H1 (cell line): ENCODE measurements at regions not wholly inside any gene's neighbourhood (a gene's known extent, or its start where the extent isn't known, plus 50 kb on each side); places are given as distances from the start of the nearest gene placed in this dataset.

Source experiments
- CTCF ChIA-PET: fragments of 300-600 bp; sonication (Branson Sonifier 250); formaldehyde crosslinking; loops from one replicate; lab custom pipeline; 2021; ENCODE audit not compliant: partially characterized antibody; lab: Charles Lee
- POLR2A ChIA-PET: fragments of 300-600 bp; sonication (Branson Sonifier 250); formaldehyde crosslinking; loops from one replicate; lab custom pipeline; 2021; ENCODE audit warnings: inconsistent platforms; ENCODE audit not compliant: partially characterized antibody; lab: Charles Lee
- DNase-seq, 2 experiments: peaks; one replicate each; pipeline versions ENCODE4 v3.0.0 to v3.0.0-alpha.2; 2010 to 2022; ENCODE audit warnings: low spot score in 2 of 2, low read depth in 1 of 2, mixed read lengths in 1 of 2
- FAIRE-seq: peaks from 2 replicates; lab custom pipeline; 2011; peaks lifted over from hg19 to GRCh38; lab: Jason Lieb, UNC
- H2AFZ ChIP-seq: 2 replicates; pipeline ENCODE4 v1.8.1; 2012; ENCODE audit warnings: low read length, inconsistent platforms
- H2AK5ac ChIP-seq: 2 replicates; pipeline ENCODE4 v1.6.1; 2013; ENCODE audit warnings: low read depth, low read length
- H2BK120ac ChIP-seq: replicated peaks from 2 replicates; pipeline ENCODE3; 2013; ENCODE audit warnings: low read depth, low read length, inconsistent platforms
- H2BK12ac ChIP-seq: 2 replicates; pipeline ENCODE4 v1.6.1; 2013; ENCODE audit warnings: low read depth, low read length
- H2BK15ac ChIP-seq: 2 replicates; pipeline ENCODE4 v1.6.1; 2013; ENCODE audit warnings: low read length
- H2BK20ac ChIP-seq: 2 replicates; pipeline ENCODE4 v1.6.1; 2013; ENCODE audit warnings: low read length
- H2BK5ac ChIP-seq: 2 replicates; pipeline ENCODE4 v1.6.1; 2013; ENCODE audit warnings: low read depth, low read length
- H3K14ac ChIP-seq: 2 replicates; pipeline ENCODE4 v1.6.1; 2013; ENCODE audit warnings: inconsistent platforms; ENCODE audit not compliant: insufficient read length
- H3K18ac ChIP-seq: 2 replicates; pipeline ENCODE4 v1.6.1; 2013; ENCODE audit warnings: low read length; ENCODE audit errors: extremely low read depth
- H3K23ac ChIP-seq: 2 replicates; pipeline ENCODE4 v1.6.1; 2013; ENCODE audit warnings: inconsistent platforms; ENCODE audit not compliant: insufficient read length
- H3K23me2 ChIP-seq: 2 replicates; pipeline ENCODE4 v1.6.1; 2013; ENCODE audit warnings: low read depth, low read length
- H3K27ac ChIP-seq: 2 replicates; pipeline ENCODE4 v1.6.1; 2011; ENCODE audit warnings: low read depth, low read length, inconsistent platforms
- H3K27me3 ChIP-seq, 4 experiments: replicated peaks in 1 of 4; 1 replicate in 1 of 4; 2 replicates in 3 of 4; pipeline versions ENCODE4 v1.6.1 to v1.8.1; 2011 to 2013; ENCODE audit warnings: low read length in 3 of 4, mild to moderate bottlenecking in 3 of 4, inconsistent platforms in 2 of 4, mixed read lengths in 2 of 4, moderate library complexity in 1 of 4; ENCODE audit not compliant: control insufficient read depth in 3 of 4, insufficient read depth in 3 of 4; ENCODE audit errors: extremely low read depth in 1 of 4
- H3K36me3 ChIP-seq, 4 experiments: 2 replicates each; pipeline versions ENCODE4 v1.6.1 to v1.8.1; 2011 to 2013; ENCODE audit warnings: mild to moderate bottlenecking in 4 of 4, low read length in 3 of 4, moderate library complexity in 2 of 4, control low read depth in 1 of 4, inconsistent platforms in 1 of 4; ENCODE audit not compliant: insufficient read depth in 4 of 4, control insufficient read depth in 2 of 4
- H3K4ac ChIP-seq: replicated peaks from 2 replicates; pipeline ENCODE3; 2013; ENCODE audit warnings: low read length, low read depth, mixed read lengths, inconsistent platforms; ENCODE audit not compliant: insufficient read length
- H3K4me1 ChIP-seq, 4 experiments: replicated peaks in 1 of 4; 1 replicate in 1 of 4; 2 replicates in 3 of 4; pipeline versions ENCODE4 v1.6.1 to v1.8.1; 2011 to 2013; ENCODE audit warnings: low read length in 3 of 4, inconsistent platforms in 2 of 4, mixed read lengths in 1 of 4; ENCODE audit not compliant: insufficient read depth in 4 of 4, control insufficient read depth in 3 of 4
- H3K4me2 ChIP-seq, 2 experiments: 2 replicates each; pipeline versions ENCODE4 v1.6.1 to v1.8.1; 2011 to 2013; ENCODE audit warnings: low read depth in 2 of 2, low read length in 2 of 2, control low read depth in 1 of 2, inconsistent platforms in 1 of 2, mild to moderate bottlenecking in 1 of 2; ENCODE audit not compliant: insufficient read depth in 1 of 2
- H3K4me3 ChIP-seq, 4 experiments: fragments of 200-600, 300-600 bp in 1 of 4; sonication (generic), shearing (Covaris generic), sonication (Bioruptor Twin) in 1 of 4; 2 replicates each; pipeline versions ENCODE4 v1.5.1 to v1.8.1; 2011 to 2016; ENCODE audit warnings: low read length in 4 of 4, low read depth in 3 of 4, control low read depth in 2 of 4, inconsistent platforms in 2 of 4, mild to moderate bottlenecking in 2 of 4, mixed read lengths in 1 of 4, moderate library complexity in 1 of 4; ENCODE audit not compliant: insufficient read depth in 2 of 4; ENCODE audit errors: extremely low read depth in 1 of 4
- H3K56ac ChIP-seq: replicated peaks from 2 replicates; pipeline ENCODE3; 2013; ENCODE audit warnings: low read depth, mild to moderate bottlenecking, mixed read lengths, low read length, inconsistent platforms; ENCODE audit not compliant: insufficient read length
- H3K79me1 ChIP-seq: 2 replicates; pipeline ENCODE4 v1.6.1; 2013; ENCODE audit warnings: low read depth, low read length, control low read depth
- H3K79me2 ChIP-seq, 2 experiments: 2 replicates each; pipeline versions ENCODE4 v1.6.1 to v1.8.1; 2012 to 2013; ENCODE audit warnings: low read length in 2 of 2, mild to moderate bottlenecking in 2 of 2, inconsistent platforms in 1 of 2; ENCODE audit not compliant: insufficient read depth in 2 of 2, control insufficient read depth in 1 of 2
- H3K9ac ChIP-seq, 4 experiments: replicated peaks in 1 of 4; 1 replicate in 1 of 4; 2 replicates in 3 of 4; pipeline versions ENCODE4 v1.6.1 to v1.8.1; 2011 to 2013; ENCODE audit warnings: low read depth in 3 of 4, low read length in 3 of 4, control low read depth in 2 of 4, mild to moderate bottlenecking in 2 of 4, moderate library complexity in 2 of 4, inconsistent platforms in 1 of 4; ENCODE audit errors: extremely low read depth in 1 of 4
- H3K9me3 ChIP-seq, 2 experiments: 2 replicates each; pipeline versions ENCODE4 v1.6.1 to v1.8.1; 2012 to 2013; ENCODE audit warnings: mild to moderate bottlenecking in 2 of 2, moderate library complexity in 2 of 2, control low read depth in 1 of 2, inconsistent platforms in 1 of 2, low read depth in 1 of 2, low read length in 1 of 2, mixed read lengths in 1 of 2; ENCODE audit not compliant: insufficient read depth in 2 of 2
- H4K20me1 ChIP-seq, 2 experiments: replicated peaks in 1 of 2; 2 replicates each; pipeline versions ENCODE3 to v1.8.1; 2011 to 2013; ENCODE audit warnings: inconsistent platforms in 2 of 2, low read length in 2 of 2, mild to moderate bottlenecking in 1 of 2; ENCODE audit not compliant: insufficient read depth in 2 of 2, control insufficient read depth in 1 of 2
- H4K5ac ChIP-seq: 2 replicates; pipeline ENCODE4 v1.6.1; 2013; ENCODE audit warnings: low read length, low read depth, mixed read lengths, inconsistent platforms; ENCODE audit not compliant: insufficient read length
- H4K8ac ChIP-seq: 2 replicates; pipeline ENCODE4 v1.8.0; 2013; ENCODE audit warnings: mild to moderate bottlenecking, moderate library complexity, low read length, inconsistent platforms; ENCODE audit not compliant: insufficient read depth; ENCODE audit errors: extremely low read depth
- H4K91ac ChIP-seq: replicated peaks from 2 replicates; pipeline ENCODE3; 2013; ENCODE audit warnings: low read length, mixed read lengths, inconsistent platforms; ENCODE audit not compliant: insufficient read length
- CEBPB ChIP-seq: IDR thresholded peaks from 2 replicates; pipeline ENCODE4 v1.6.1; 2012; ENCODE audit warnings: low read depth, low read length
- CHD2 ChIP-seq: IDR thresholded peaks from 2 replicates; pipeline ENCODE4 v1.6.1; 2012; ENCODE audit warnings: low read length, improper control_type of control experiment
- EZH2 ChIP-seq: fragments of 200-600 bp; sonication (generic); IDR thresholded peaks from 2 replicates; pipeline ENCODE4 v1.7.1; 2012; ENCODE audit warnings: low read depth, mild to moderate bottlenecking, moderate library complexity, low read length, inconsistent platforms; ENCODE audit not compliant: severe bottlenecking
- HDAC6 ChIP-seq: IDR thresholded peaks from one replicate; pipeline ENCODE4 v1.7.1; 2012; ENCODE audit warnings: low read depth, mild to moderate bottlenecking, inconsistent platforms, low read length, moderate library complexity
- JUN ChIP-seq: IDR thresholded peaks from 2 replicates; pipeline ENCODE4 v1.6.1; 2011; ENCODE audit warnings: low read depth, mild to moderate bottlenecking, improper control_type of control experiment, low read length
- KDM4A ChIP-seq: IDR thresholded peaks from one replicate; pipeline ENCODE4 v1.7.1; 2012; ENCODE audit warnings: low read depth, mild to moderate bottlenecking, moderate library complexity, low read length, inconsistent platforms; ENCODE audit not compliant: severe bottlenecking
- PHF8 ChIP-seq: fragments of 200-600 bp; sonication (generic); conservative IDR thresholded peaks from 2 replicates; pipeline ENCODE4 v1.7.1; 2012; ENCODE audit warnings: low read depth, mild to moderate bottlenecking, inconsistent platforms, low read length, moderate library complexity
- POLR2A ChIP-seq, 2 experiments: IDR thresholded peaks; 1 replicate in 1 of 2; 2 replicates in 1 of 2; pipeline ENCODE4 v1.6.1; 2011; ENCODE audit warnings: low read depth in 2 of 2, low read length in 2 of 2, mild to moderate bottlenecking in 2 of 2; ENCODE audit errors: control extremely low read depth in 1 of 2
- RAD21 ChIP-seq, 2 experiments: IDR thresholded peaks in 1 of 2; conservative IDR thresholded peaks in 1 of 2; 2 replicates each; pipeline ENCODE4 v1.6.1; 2011; ENCODE audit warnings: low read depth in 2 of 2, low read length in 2 of 2, improper control_type of control experiment in 1 of 2, inconsistent platforms in 1 of 2, mild to moderate bottlenecking in 1 of 2, moderate library complexity in 1 of 2
- SIRT6 ChIP-seq: IDR thresholded peaks from one replicate; pipeline ENCODE4 v1.7.1; 2012; ENCODE audit warnings: low read length, inconsistent platforms
- SP1 ChIP-seq: IDR thresholded peaks from 2 replicates; pipeline ENCODE4 v1.6.1; 2011; ENCODE audit warnings: low read depth, low read length
- WGBS, 2 experiments: shearing (Covaris generic) in 1 of 2; methylation state at CpG; one replicate each; pipeline versions ENCODE4 v1.1.6 to v1.1.7; 2013 to 2015; ENCODE audit warnings: low lambda C conversion rate in 2 of 2, mixed read lengths in 2 of 2, inconsistent platforms in 1 of 2, low coverage in 1 of 2, missing lambda C conversion rate in 1 of 2; ENCODE audit not compliant: insufficient replicate concordance in 2 of 2, insufficient coverage in 1 of 2, insufficient read length in 1 of 2; ENCODE audit errors: extremely low coverage in 1 of 2, missing lambda C conversion rate in 1 of 2; 5-methylcytosine and 5-hydroxymethylcytosine counted together
- TF ChIP-seq, protein P1 (sequence below): IDR thresholded peaks from 2 replicates; pipeline ENCODE4 v1.6.1; 2012; ENCODE audit warnings: inconsistent platforms
- TF ChIP-seq, protein P2 (sequence below): IDR thresholded peaks from 2 replicates; pipeline ENCODE4 v1.6.1; 2011; ENCODE audit warnings: low read depth, mild to moderate bottlenecking, low read length; ENCODE audit not compliant: insufficient read depth

DNA sequence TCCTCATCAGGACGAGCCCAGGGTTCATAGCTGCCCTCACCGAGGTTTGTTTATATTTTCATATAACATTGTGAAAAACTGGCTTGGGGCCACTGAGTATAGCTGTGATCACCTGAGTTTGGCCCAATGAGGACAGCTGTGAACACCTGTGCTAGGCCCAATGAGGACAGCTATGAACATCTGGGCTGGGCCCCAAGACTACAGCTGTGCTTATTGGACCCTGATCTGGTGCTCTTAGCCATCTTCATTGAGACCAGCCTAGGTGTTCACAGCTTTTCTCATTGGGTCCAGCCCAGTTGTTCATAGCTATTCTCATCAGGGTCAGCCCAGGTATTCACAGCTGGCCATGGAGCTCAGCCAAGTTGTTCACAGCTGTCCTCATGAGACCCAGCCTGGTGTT lies 1167.3 kb downstream of the UQCRFS1 start:
- H3K4me3 ChIP-seq = no peak overlapping the region
- H3K79me2 ChIP-seq = no peaks in the 10 kb centered on the region
- no peak overlapping the region for H3K4ac ChIP-seq
- H2BK5ac ChIP-seq = no peak overlapping the region
- H3K9ac ChIP-seq = no peak overlapping the region
- 78% methylated on average over 2 of the region's 2 CpGs; no CpG with 5 or more reads in 1 of the 2 experiments for WGBS, 2 experiments
- no peak overlapping the region for H3K18ac ChIP-seq
- no peaks in the 10 kb centered on the region for H3K79me1 ChIP-seq
- no peak overlapping the region for H2AK5ac ChIP-seq
- H3K36me3 ChIP-seq = no peaks in the 10 kb centered on the region
- no peak overlapping the region for H4K5ac ChIP-seq
- no peaks in the 10 kb centered on the region for H4K20me1 ChIP-seq
- no peak overlapping the region for H3K27ac ChIP-seq
- H2BK20ac ChIP-seq = no peak overlapping the region
- H3K14ac ChIP-seq = no peak overlapping the region
- H3K23me2 ChIP-seq = no peaks in the 10 kb centered on the region
- H3K4me1 ChIP-seq = no peaks in the 10 kb centered on the region
- FAIRE-seq (no peak), DNase-seq (no peak)
- ChIA-PET POLR2A (no interaction called here), CTCF (no interaction called here)
- H4K8ac ChIP-seq = no peak overlapping the region
- no peak overlapping the region for H3K23ac ChIP-seq
- no peak overlapping the region for H3K56ac ChIP-seq
- H2BK15ac ChIP-seq = no peak overlapping the region
- H3K4me2 ChIP-seq = no peak overlapping the region
- no peak overlapping the region for H2AFZ ChIP-seq
- 0 out of 4 replicates have a peak, but pooled peaks cover 0 to 7% of the 10 kb centered on the region in 2 experiments for H3K9me3 ChIP-seq
- H3K27me3 ChIP-seq = no peaks in the 10 kb centered on the region
- H2BK120ac ChIP-seq = no peak overlapping the region
- no peak overlapping the region for H4K91ac ChIP-seq
- no peak overlapping the region for H2BK12ac ChIP-seq
- no peak for TF ChIP-seq CEBPB
- TF ChIP-seq, protein P1, sequence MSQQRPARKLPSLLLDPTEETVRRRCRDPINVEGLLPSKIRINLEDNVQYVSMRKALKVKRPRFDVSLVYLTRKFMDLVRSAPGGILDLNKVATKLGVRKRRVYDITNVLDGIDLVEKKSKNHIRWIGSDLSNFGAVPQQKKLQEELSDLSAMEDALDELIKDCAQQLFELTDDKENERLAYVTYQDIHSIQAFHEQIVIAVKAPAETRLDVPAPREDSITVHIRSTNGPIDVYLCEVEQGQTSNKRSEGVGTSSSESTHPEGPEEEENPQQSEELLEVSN = no peak
- TF ChIP-seq EZH2 = no peak
- TF ChIP-seq KDM4A = no peak
- no peak for TF ChIP-seq CHD2
- TF ChIP-seq PHF8 = no peak
- TF ChIP-seq, protein P2, sequence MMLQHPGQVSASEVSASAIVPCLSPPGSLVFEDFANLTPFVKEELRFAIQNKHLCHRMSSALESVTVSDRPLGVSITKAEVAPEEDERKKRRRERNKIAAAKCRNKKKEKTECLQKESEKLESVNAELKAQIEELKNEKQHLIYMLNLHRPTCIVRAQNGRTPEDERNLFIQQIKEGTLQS = no peak
- TF ChIP-seq HDAC6 = no peak
- TF ChIP-seq SIRT6 = no peak
- TF ChIP-seq SP1 = no peak
- TF ChIP-seq JUN = no peak
- no peak for TF ChIP-seq RAD21 (IDR thresholded peaks at IDR 0.05 in 1 of 2, conservative IDR thresholded peaks at IDR 0.05 in 1 of 2; ENCODE audit: low read depth in 2 of 2, low read length in 2 of 2)
- no peak for TF ChIP-seq POLR2A (IDR thresholded peaks at IDR 0.05; ENCODE audit: control extremely low read depth in 1 of 2, low read depth in 2 of 2, low read length in 2 of 2)
